Esophagus squamous epithelium (tissue), 5 donors: ENCODE measurements at regions not wholly inside any gene's neighbourhood (a gene's known extent, or its start where the extent isn't known, plus 50 kb on each side); places are given as distances from the start of the nearest gene placed in this dataset.

Source experiments
- DNase-seq: peaks from one replicate; lab custom pipeline; 2025; lab: John Stamatoyannopoulos, UW
- H3K27ac ChIP-seq, 4 donors: fragments of 200-600 bp; sonication (generic); one replicate each; pipeline ENCODE4 v1.5.1; 2016 to 2019; ENCODE audit warnings: mild to moderate bottlenecking in 1 of 4
- H3K27me3 ChIP-seq, 4 donors: fragments of 200-600 bp; sonication (generic); 1 replicate in 3 of 4; 2 replicates in 1 of 4; pipeline versions ENCODE4 v1.5.1 to v1.6.0; 2017 to 2021; ENCODE audit warnings: antibody characterized with exemption in 1 of 4
- H3K36me3 ChIP-seq, 3 donors: fragments of 200-600 bp; sonication (generic); one replicate each; pipeline ENCODE4 v1.5.1; 2016 to 2019
- H3K4me1 ChIP-seq, 3 donors: fragments of 200-600 bp; sonication (generic); one replicate each; pipeline ENCODE4 v1.5.1; 2017 to 2019
- H3K4me3 ChIP-seq, 4 donors: fragments of 200-600 bp; sonication (generic); 1 replicate in 3 of 4; 2 replicates in 1 of 4; pipeline ENCODE4 v1.5.1; 2016 to 2019; ENCODE audit warnings: mild to moderate bottlenecking in 2 of 4, moderate library complexity in 1 of 4
- H3K9me3 ChIP-seq, 3 donors: fragments of 200-600 bp; sonication (generic); one replicate each; pipeline ENCODE4 v1.5.1; 2016 to 2019
- POLR2A ChIP-seq, 4 donors: fragments of 450-650 bp; IDR thresholded peaks; one replicate each; pipeline ENCODE4 v1.6.1; 2017; ENCODE audit warnings: antibody characterized with exemption in 4 of 4, mild to moderate bottlenecking in 4 of 4, moderate library complexity in 3 of 4
- WGBS, 2 donors: methylation state at CpG; one replicate each; pipeline ENCODE4 v1.1.5; 2018; 5-methylcytosine and 5-hydroxymethylcytosine counted together
- intact Hi-C: fragments of 100-400 bp; cut with DNase I; formaldehyde crosslinking; loops from one replicate; pipeline ENCODE4 v1.15.0; 2022
- TF ChIP-seq, protein P1 (sequence below), 6 experiments: fragments of 450-650 bp in 4 of 6; fragments of 200-600 bp in 2 of 6; sonication (generic) in 2 of 6; IDR thresholded peaks; one replicate each; pipeline ENCODE4 v1.5.1; 2016 to 2019; ENCODE audit warnings: antibody characterized with exemption in 6 of 6, mild to moderate bottlenecking in 4 of 6, moderate library complexity in 4 of 6
- donor health status: DM: yes; HTN: yes; CAD: no.

DNA sequence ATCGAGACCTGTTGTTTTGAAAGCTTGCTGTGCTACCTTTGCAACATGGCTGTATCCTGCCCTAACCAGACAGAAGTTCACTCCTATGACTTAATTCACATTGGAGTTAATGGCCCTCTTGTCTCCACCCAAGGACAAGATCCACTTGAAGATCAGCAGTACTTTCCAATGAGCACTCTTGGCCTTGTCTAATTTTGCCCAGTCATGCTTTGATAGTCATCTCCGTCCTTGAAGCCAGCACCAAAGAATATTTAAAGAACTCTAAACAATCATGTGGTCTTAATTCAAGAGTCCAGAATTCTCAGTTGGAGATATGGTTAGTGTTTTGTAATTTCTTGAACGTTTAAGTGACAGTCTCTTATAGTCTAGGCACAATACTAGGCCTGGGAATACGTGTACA, 775.6 kb upstream of the EEF2KMT start:
- H3K4me1 ChIP-seq = no peaks in the 10 kb centered on the region
- WGBS, 2 donors = 64 to 75% methylated on average over 4 of the region's 4 CpGs
- H3K4me3 ChIP-seq = no peak overlapping the region
- H3K9me3 ChIP-seq = no peaks in the 10 kb centered on the region
- DNase-seq = no peak
- H3K27ac ChIP-seq = no peak overlapping the region
- intact Hi-C loops = no loop called here
- no peaks in the 10 kb centered on the region for H3K36me3 ChIP-seq
- H3K27me3 ChIP-seq = no peaks in the 10 kb centered on the region
- no peak for TF ChIP-seq POLR2A (IDR thresholded peaks at IDR 0.05)
- TF ChIP-seq, protein P1, sequence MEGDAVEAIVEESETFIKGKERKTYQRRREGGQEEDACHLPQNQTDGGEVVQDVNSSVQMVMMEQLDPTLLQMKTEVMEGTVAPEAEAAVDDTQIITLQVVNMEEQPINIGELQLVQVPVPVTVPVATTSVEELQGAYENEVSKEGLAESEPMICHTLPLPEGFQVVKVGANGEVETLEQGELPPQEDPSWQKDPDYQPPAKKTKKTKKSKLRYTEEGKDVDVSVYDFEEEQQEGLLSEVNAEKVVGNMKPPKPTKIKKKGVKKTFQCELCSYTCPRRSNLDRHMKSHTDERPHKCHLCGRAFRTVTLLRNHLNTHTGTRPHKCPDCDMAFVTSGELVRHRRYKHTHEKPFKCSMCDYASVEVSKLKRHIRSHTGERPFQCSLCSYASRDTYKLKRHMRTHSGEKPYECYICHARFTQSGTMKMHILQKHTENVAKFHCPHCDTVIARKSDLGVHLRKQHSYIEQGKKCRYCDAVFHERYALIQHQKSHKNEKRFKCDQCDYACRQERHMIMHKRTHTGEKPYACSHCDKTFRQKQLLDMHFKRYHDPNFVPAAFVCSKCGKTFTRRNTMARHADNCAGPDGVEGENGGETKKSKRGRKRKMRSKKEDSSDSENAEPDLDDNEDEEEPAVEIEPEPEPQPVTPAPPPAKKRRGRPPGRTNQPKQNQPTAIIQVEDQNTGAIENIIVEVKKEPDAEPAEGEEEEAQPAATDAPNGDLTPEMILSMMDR (IDR thresholded peaks at IDR 0.05) = no peak

DNA sequence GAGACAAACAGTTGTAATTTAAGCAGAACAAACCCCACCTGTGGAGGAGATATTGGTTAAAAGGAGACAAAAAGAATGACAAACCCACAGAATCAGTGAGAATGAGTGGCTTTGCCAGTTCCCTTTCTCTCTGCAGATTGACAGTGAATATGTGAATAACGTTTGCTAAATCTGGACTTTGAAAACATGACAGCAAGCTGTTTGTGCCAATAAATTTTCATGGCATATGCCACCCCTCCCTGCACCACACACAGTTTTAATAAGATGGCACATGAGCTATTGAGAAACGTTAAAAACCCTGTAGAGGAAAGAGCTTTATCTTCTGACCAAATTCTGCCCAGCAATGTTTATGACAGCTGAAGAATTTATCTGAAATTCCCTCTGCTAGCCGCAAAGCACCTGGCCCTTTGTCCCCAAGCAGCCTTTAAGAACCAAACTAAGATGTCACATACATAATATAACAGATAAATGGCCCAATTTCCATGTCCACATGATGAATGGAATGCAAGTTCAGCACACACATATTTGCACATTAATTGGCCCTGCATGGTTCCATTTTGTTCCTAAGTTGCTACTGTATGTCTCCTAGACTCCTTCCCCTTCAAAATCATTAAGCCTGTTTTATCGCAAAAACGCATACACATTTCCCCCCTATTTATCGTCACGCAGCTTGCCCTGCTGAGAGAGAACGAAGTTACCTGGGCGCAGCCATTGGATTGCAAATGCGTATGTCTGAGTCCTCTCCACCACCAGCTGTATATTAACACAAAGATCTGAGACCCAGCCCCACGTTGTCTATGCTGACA, 773.5 kb upstream of the EEF2KMT start:
- Histone ChIP-seq H3K9me3 (no peaks in the 10 kb centered on the region), H3K36me3 (no peaks in the 10 kb centered on the region), H3K4me1 (no peaks in the 10 kb centered on the region), H3K4me3 (no peak overlapping the region), H3K27ac (no peak overlapping the region), H3K27me3 (no peaks in the 10 kb centered on the region)
- 33 to 46% methylated on average over 11 of the region's 11 CpGs for WGBS, 2 donors
- TF ChIP-seq, protein P1 (IDR thresholded peaks at IDR 0.05) = no peak
- no peak for TF ChIP-seq POLR2A (IDR thresholded peaks at IDR 0.05)
- no peak for DNase-seq
- intact Hi-C loops = no loop called here

- no peaks in the 10 kb centered on the region for H3K36me3 ChIP-seq
- H3K4me1 ChIP-seq = no peaks in the 10 kb centered on the region
- intact Hi-C loops = no loop called here
- H3K4me3 ChIP-seq = no peak overlapping the region
- no peak for TF ChIP-seq POLR2A (IDR thresholded peaks at IDR 0.05)
- TF ChIP-seq, protein P1 (IDR thresholded peaks at IDR 0.05) = no peak
- no peaks in the 10 kb centered on the region for H3K27me3 ChIP-seq
- no peaks in the 10 kb centered on the region for H3K9me3 ChIP-seq
- 48 to 53% methylated on average over 7 of the region's 7 CpGs for WGBS, 2 donors
- DNase-seq = no peak
- H3K27ac ChIP-seq = no peak overlapping the region
Measured at GRCh38 chr16:5867250-5867649, 769.7 kb upstream of the EEF2KMT start.

DNA sequence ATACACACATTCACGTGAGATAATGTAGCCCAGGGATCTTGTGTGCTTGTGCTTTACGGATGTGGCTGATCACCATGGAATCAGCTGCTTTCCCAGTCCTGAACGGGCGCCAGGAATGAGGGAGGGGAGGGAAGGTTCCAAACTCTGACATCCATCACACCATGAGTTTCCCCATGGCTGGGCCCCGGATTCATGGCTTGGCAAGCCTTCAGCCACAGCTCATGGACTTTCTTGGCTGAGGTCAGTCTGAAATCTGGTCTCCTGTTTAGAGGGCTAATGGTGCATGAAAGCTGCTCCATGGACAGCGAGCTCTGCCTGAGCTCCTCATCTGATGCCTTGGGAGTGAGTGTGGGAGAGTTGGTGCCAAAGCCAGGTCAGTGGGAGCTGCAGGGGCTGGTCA, 767.6 kb upstream of the EEF2KMT start:
- Histone ChIP-seq H3K27ac (no peak overlapping the region), H3K4me3 (no peak overlapping the region), H3K9me3 (no peaks in the 10 kb centered on the region), H3K27me3 (no peaks in the 10 kb centered on the region), H3K36me3 (no peaks in the 10 kb centered on the region), H3K4me1 (no peaks in the 10 kb centered on the region)
- DNase-seq = no peak
- intact Hi-C loops = no loop called here
- WGBS, 2 donors = 45 to 57% methylated on average over 5 to 6 of the region's 6 CpGs
- TF ChIP-seq POLR2A (IDR thresholded peaks at IDR 0.05) = no peak
- TF ChIP-seq, protein P1 (IDR thresholded peaks at IDR 0.05) = no peak

GRCh38 chr16:5863071-5863606, 765.5 kb upstream of the EEF2KMT start:
- WGBS, 2 donors = 74 to 85% methylated on average over 8 to 11 of the region's 15 CpGs
- TF ChIP-seq, protein P1 (IDR thresholded peaks at IDR 0.05) = no peak
- TF ChIP-seq POLR2A (IDR thresholded peaks at IDR 0.05) = no peak
- intact Hi-C loops = no loop called here
- Histone ChIP-seq H3K4me1 (no peaks in the 10 kb centered on the region), H3K27ac (no peak overlapping the region), H3K4me3 (no peak overlapping the region), H3K36me3 (no peaks in the 10 kb centered on the region), H3K9me3 (no peaks in the 10 kb centered on the region), H3K27me3 (no peaks in the 10 kb centered on the region)
- DNase-seq = no peak
